ENCODE measurements at regions not wholly inside any gene's neighbourhood (a gene's known extent, or its start where the extent isn't known, plus 50 kb on each side); places are given as distances from the start of the nearest gene placed in this dataset.

GRCh38 chr13:80199067-80199466 lies 141.9 kb downstream of the SPRY2 start:
- no peaks in the 10 kb centered on the region for H3K4me1 ChIP-seq
- no peak overlapping the region for H3K27ac ChIP-seq
- intact Hi-C loops (cut with DNase I; ENCODE audit: low total_unique reads) = no loop called here
- no peak overlapping the region for H3K4me3 ChIP-seq
- no peak for DNase-seq (ENCODE audit: low spot score in 2 of 2)
- H3K27me3 ChIP-seq = no peaks in the 10 kb centered on the region
- H3K9me3 ChIP-seq = no peaks in the 10 kb centered on the region
- H3K36me3 ChIP-seq = no peaks in the 10 kb centered on the region
- no peak for TF ChIP-seq POLR2AphosphoS5 (IDR thresholded peaks at IDR 0.05)
- no peak for TF ChIP-seq CTCF (IDR thresholded peaks at IDR 0.05)
- no peak for TF ChIP-seq POLR2A (IDR thresholded peaks at IDR 0.05)

- H3K36me3 ChIP-seq = no peaks in the 10 kb centered on the region
- no peak overlapping the region for H3K4me3 ChIP-seq
- DNase-seq (ENCODE audit: low spot score in 2 of 2) = no peak
- no peak for TF ChIP-seq POLR2AphosphoS5 (IDR thresholded peaks at IDR 0.05)
- no peak for TF ChIP-seq CTCF (IDR thresholded peaks at IDR 0.05)
- TF ChIP-seq POLR2A (IDR thresholded peaks at IDR 0.05) = no peak
- no peaks in the 10 kb centered on the region for H3K4me1 ChIP-seq
- intact Hi-C loops (cut with DNase I; ENCODE audit: low total_unique reads) = no loop called here
- H3K9me3 ChIP-seq = no peaks in the 10 kb centered on the region
- no peak overlapping the region for H3K27ac ChIP-seq
- H3K27me3 ChIP-seq = no peaks in the 10 kb centered on the region
These were observed 144.2 kb downstream of the SPRY2 start for GRCh38 chr13:80196756-80197155.

GRCh38 chr13:80195649-80196048 lies 145.3 kb downstream of the SPRY2 start:
- no peaks in the 10 kb centered on the region for H3K9me3 ChIP-seq
- TF ChIP-seq CTCF (IDR thresholded peaks at IDR 0.05) (no peak), POLR2A (IDR thresholded peaks at IDR 0.05) (no peak), POLR2AphosphoS5 (IDR thresholded peaks at IDR 0.05) (no peak)
- intact Hi-C loops (cut with DNase I; ENCODE audit: low total_unique reads) = no loop called here
- no peaks in the 10 kb centered on the region for H3K36me3 ChIP-seq
- H3K27me3 ChIP-seq = no peaks in the 10 kb centered on the region
- H3K4me1 ChIP-seq = no peaks in the 10 kb centered on the region
- no peak overlapping the region for H3K4me3 ChIP-seq
- no peak overlapping the region for H3K27ac ChIP-seq
- DNase-seq (ENCODE audit: low spot score in 2 of 2) = no peak

- no peaks in the 10 kb centered on the region for H3K36me3 ChIP-seq
- H3K4me3 ChIP-seq = no peak overlapping the region
- H3K9me3 ChIP-seq = no peaks in the 10 kb centered on the region
- no peaks in the 10 kb centered on the region for H3K4me1 ChIP-seq
- H3K27ac ChIP-seq = no peak overlapping the region
- DNase-seq (ENCODE audit: low spot score in 2 of 2) = no peak
- intact Hi-C loops (cut with DNase I; ENCODE audit: low total_unique reads) = no loop called here
- no peaks in the 10 kb centered on the region for H3K27me3 ChIP-seq
- TF ChIP-seq CTCF (IDR thresholded peaks at IDR 0.05) = no peak
- no peak for TF ChIP-seq POLR2A (IDR thresholded peaks at IDR 0.05)
- no peak for TF ChIP-seq POLR2AphosphoS5 (IDR thresholded peaks at IDR 0.05)
These were observed 150.9 kb downstream of the SPRY2 start for GRCh38 chr13:80189889-80190597.

GRCh38 chr13:80180740-80181355 lies 160.1 kb downstream of the SPRY2 start:
- intact Hi-C loops (cut with DNase I; ENCODE audit: low total_unique reads) = no loop called here
- Histone ChIP-seq H3K4me1 (no peaks in the 10 kb centered on the region), H3K27ac (no peak overlapping the region), H3K9me3 (no peaks in the 10 kb centered on the region), H3K27me3 (no peaks in the 10 kb centered on the region), H3K4me3 (no peak overlapping the region), H3K36me3 (no peaks in the 10 kb centered on the region)
- DNase-seq (ENCODE audit: low spot score in 2 of 2) = no peak
- TF ChIP-seq CTCF (IDR thresholded peaks at IDR 0.05) (no peak), POLR2A (IDR thresholded peaks at IDR 0.05) (no peak), POLR2AphosphoS5 (IDR thresholded peaks at IDR 0.05) (no peak)

Data from breast epithelium (tissue), 4 donors.